Common myeloid progenitor, CD34-positive (primary cell): ENCODE measurements at regions not wholly inside any gene's neighbourhood (a gene's known extent, or its start where the extent isn't known, plus 50 kb on each side); places are given as distances from the start of the nearest gene placed in this dataset.

ENCODE experiments used
- CTCF ChIA-PET: fragments of 350-600 bp; sonication (Branson Sonifier 250); formaldehyde crosslinking; loops from one replicate; lab custom pipeline; 2021; ENCODE audit warnings: antibody characterized with exemption; lab: Charles Lee
- POLR2A ChIA-PET: fragments of 350-600 bp; sonication (Branson Sonifier 250); formaldehyde crosslinking; loops from one replicate; lab custom pipeline; 2021; ENCODE audit warnings: antibody characterized with exemption; lab: Charles Lee
- DNase-seq, 3 donors: peaks; one replicate each; pipeline versions ENCODE4 v3.0.0 to v3.0.0-alpha.2; 2013
- H3K27ac ChIP-seq, 2 experiments: 1 replicate in 1 of 2; 2 replicates in 1 of 2; pipeline ENCODE4 v1.7.0; 2013; ENCODE audit warnings: inconsistent platforms in 2 of 2, low read length in 2 of 2, mild to moderate bottlenecking in 2 of 2, low read depth in 1 of 2, moderate library complexity in 1 of 2; ENCODE audit not compliant: severe bottlenecking in 2 of 2, insufficient read depth in 1 of 2, poor library complexity in 1 of 2
- H3K27me3 ChIP-seq, 5 experiments: replicated peaks in 2 of 5; 1 replicate in 3 of 5; 2 replicates in 2 of 5; pipeline versions ENCODE4 v1.6.1 to v1.7.0; 2013; ENCODE audit warnings: low read length in 4 of 5, mild to moderate bottlenecking in 2 of 5, moderate library complexity in 2 of 5, inconsistent platforms in 1 of 5; ENCODE audit not compliant: insufficient read depth in 5 of 5, control insufficient read depth in 4 of 5
- H3K36me3 ChIP-seq, 4 experiments: 1 replicate in 2 of 4; 2 replicates in 2 of 4; pipeline versions ENCODE4 v1.6.1 to v1.7.0; 2013; ENCODE audit warnings: low read length in 3 of 4, control low read depth in 1 of 4, mild to moderate bottlenecking in 1 of 4; ENCODE audit not compliant: control insufficient read depth in 4 of 4, insufficient read depth in 4 of 4
- H3K4me1 ChIP-seq, 4 experiments: 1 replicate in 3 of 4; 2 replicates in 1 of 4; pipeline versions ENCODE4 v1.6.1 to v1.7.1; 2013; ENCODE audit warnings: low read length in 3 of 4, mild to moderate bottlenecking in 3 of 4, control low read depth in 1 of 4, inconsistent platforms in 1 of 4, moderate library complexity in 1 of 4; ENCODE audit not compliant: control insufficient read depth in 4 of 4, insufficient read depth in 4 of 4; ENCODE audit errors: control extremely low read depth in 1 of 4
- H3K4me3 ChIP-seq, 7 experiments: 1 replicate in 4 of 7; 2 replicates in 3 of 7; pipeline versions ENCODE4 v1.5.1 to v1.7.0; 2013; ENCODE audit warnings: mild to moderate bottlenecking in 7 of 7, low read length in 6 of 7, moderate library complexity in 6 of 7, inconsistent platforms in 2 of 7, low read depth in 2 of 7, control low read depth in 1 of 7; ENCODE audit not compliant: insufficient read depth in 4 of 7, control insufficient read depth in 1 of 7; ENCODE audit errors: extremely low read depth in 1 of 7
- H3K9me3 ChIP-seq, 5 experiments: 1 replicate in 4 of 5; 2 replicates in 1 of 5; pipeline versions ENCODE4 v1.6.1 to v1.7.1; 2013; ENCODE audit warnings: low read length in 4 of 5, mild to moderate bottlenecking in 2 of 5, inconsistent platforms in 1 of 5, low read depth in 1 of 5, moderate library complexity in 1 of 5; ENCODE audit not compliant: control insufficient read depth in 4 of 5, insufficient read depth in 2 of 5; ENCODE audit errors: control extremely low read depth in 1 of 5
- WGBS: methylation state at CpG from one replicate; pipeline ENCODE4 v1.1.5; 2013; ENCODE audit not compliant: insufficient coverage; 5-methylcytosine and 5-hydroxymethylcytosine counted together

GRCh38 chr10:1972406-1972805, 235.1 kb upstream of the ADARB2 start:
- DNase-seq = no peak
- no CpG with 5 or more reads among the region's 3 CpGs for WGBS
- Histone ChIP-seq H3K27ac (no peak overlapping the region), H3K4me3 (no peak overlapping the region), H3K36me3 (no peaks in the 10 kb centered on the region), H3K9me3 (peaks cover 0 to 11% (median 4%) of the 10 kb centered on the region in 5 experiments), H3K4me1 (peaks cover 0 to 3% (median 0%) of the 10 kb centered on the region in 4 experiments), H3K27me3 (no peaks in the 10 kb centered on the region)
- ChIA-PET CTCF (no interaction called here), POLR2A (no interaction called here)

GRCh38 chr10:1968257-1969033, 231.1 kb upstream of the ADARB2 start:
- peak in 2 of 3 donors; percentile 4 to 10 for DNase-seq
- WGBS = 88% methylated on average over 12 of the region's 14 CpGs
- H3K27me3 ChIP-seq = no peaks in the 10 kb centered on the region
- no peaks in the 10 kb centered on the region for H3K4me1 ChIP-seq
- CTCF ChIA-PET = no interaction called here
- H3K27ac ChIP-seq = no peak overlapping the region
- POLR2A ChIA-PET = no interaction called here
- peaks cover 0 to 11% (median 4%) of the 10 kb centered on the region in 5 experiments for H3K9me3 ChIP-seq
- H3K4me3 ChIP-seq = no peak overlapping the region
- no peaks in the 10 kb centered on the region for H3K36me3 ChIP-seq

- no peak for DNase-seq
- H3K36me3 ChIP-seq = no peaks in the 10 kb centered on the region
- no peak overlapping the region for H3K27ac ChIP-seq
- H3K4me1 ChIP-seq = no peaks in the 10 kb centered on the region
- WGBS = 94% methylated on average over 7 of the region's 14 CpGs
- peaks cover 0 to 2% (median 0%) of the 10 kb centered on the region in 5 experiments for H3K9me3 ChIP-seq
- H3K27me3 ChIP-seq = no peaks in the 10 kb centered on the region
- CTCF ChIA-PET = no interaction called here
- POLR2A ChIA-PET = interaction anchor here (0.6 kb wide), 1 partner anchor 362 kb away, joined by 3 read pairs; no protein-coding TSS in a partner anchor
- no peak overlapping the region for H3K4me3 ChIP-seq
Measured at GRCh38 chr10:1966712-1967376, 229.5 kb upstream of the ADARB2 start.

- H3K36me3 ChIP-seq = no peaks in the 10 kb centered on the region
- H3K4me1 ChIP-seq = no peaks in the 10 kb centered on the region
- WGBS = 95% methylated on average over 24 of the region's 24 CpGs
- no peak overlapping the region for H3K4me3 ChIP-seq
- POLR2A ChIA-PET = no interaction called here
- H3K27me3 ChIP-seq = no peaks in the 10 kb centered on the region
- no peak overlapping the region for H3K27ac ChIP-seq
- CTCF ChIA-PET = no interaction called here
- no peak for DNase-seq
- peaks cover 0 to 5% (median 2%) of the 10 kb centered on the region in 5 experiments for H3K9me3 ChIP-seq
Measured at GRCh38 chr10:1964476-1964875, 227.2 kb upstream of the ADARB2 start.

DNA sequence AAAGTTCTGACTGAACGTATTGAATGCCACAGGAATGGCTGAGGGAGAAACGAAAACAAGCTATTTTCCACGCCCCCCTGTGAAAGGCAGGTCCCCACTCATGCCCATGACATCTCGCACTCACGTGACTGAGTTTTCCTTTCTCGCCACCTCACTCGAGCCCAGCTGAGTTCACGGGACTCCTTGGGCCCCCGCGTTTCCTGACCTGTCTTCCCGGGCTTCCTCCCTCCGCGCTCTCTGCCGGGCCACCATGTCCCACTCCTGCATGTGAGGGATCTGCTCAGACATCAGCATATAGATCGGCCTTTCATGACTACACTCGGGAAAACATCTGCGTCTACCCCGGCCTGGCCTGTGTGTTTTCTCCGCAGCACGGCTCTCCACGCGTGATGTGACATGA, 226.0 kb upstream of the ADARB2 start:
- ChIA-PET CTCF (interaction anchor here (0.8 kb wide), 1 partner anchor 78 kb away, joined by 3 read pairs; no protein-coding TSS in a partner anchor), POLR2A (no interaction called here)
- H3K4me1 ChIP-seq = peaks cover 0 to 6% (median 0%) of the 10 kb centered on the region in 4 experiments
- H3K27me3 ChIP-seq = no peaks in the 10 kb centered on the region
- no peak overlapping the region for H3K27ac ChIP-seq
- WGBS = 89% methylated on average over 21 of the region's 22 CpGs
- no peak for DNase-seq
- H3K36me3 ChIP-seq = no peaks in the 10 kb centered on the region
- H3K9me3 ChIP-seq = peaks cover 0 to 5% (median 2%) of the 10 kb centered on the region in 5 experiments
- no peak overlapping the region for H3K4me3 ChIP-seq

DNA sequence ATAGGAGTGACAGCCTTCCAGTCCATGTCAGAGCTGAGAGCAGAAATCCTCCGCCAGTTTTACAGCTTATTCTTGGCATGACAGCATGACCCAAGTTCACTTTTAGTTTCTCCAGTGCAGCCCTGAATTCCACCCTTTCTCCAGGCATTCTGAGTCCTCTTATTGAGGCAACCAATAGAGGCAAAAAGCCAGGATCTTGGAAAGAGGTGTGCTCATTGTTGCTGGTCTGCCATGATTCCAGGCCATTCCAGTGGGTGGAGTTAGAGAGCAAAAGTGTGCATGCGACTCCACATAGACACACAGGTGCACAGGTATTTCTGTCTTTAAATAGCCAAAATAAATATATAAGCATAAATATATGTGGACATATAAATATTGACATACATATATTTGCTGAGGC, 224.7 kb upstream of the ADARB2 start:
- POLR2A ChIA-PET = no interaction called here
- no peaks in the 10 kb centered on the region for H3K36me3 ChIP-seq
- no peak for DNase-seq
- peaks cover 0 to 5% (median 2%) of the 10 kb centered on the region in 5 experiments for H3K9me3 ChIP-seq
- H3K27ac ChIP-seq = no peak overlapping the region
- CTCF ChIA-PET = no interaction called here
- no peaks in the 10 kb centered on the region for H3K27me3 ChIP-seq
- H3K4me1 ChIP-seq = peaks cover 0 to 17% (median 7%) of the 10 kb centered on the region in 4 experiments
- 100% methylated on average over 1 of the region's 2 CpGs for WGBS
- no peak overlapping the region for H3K4me3 ChIP-seq

DNA sequence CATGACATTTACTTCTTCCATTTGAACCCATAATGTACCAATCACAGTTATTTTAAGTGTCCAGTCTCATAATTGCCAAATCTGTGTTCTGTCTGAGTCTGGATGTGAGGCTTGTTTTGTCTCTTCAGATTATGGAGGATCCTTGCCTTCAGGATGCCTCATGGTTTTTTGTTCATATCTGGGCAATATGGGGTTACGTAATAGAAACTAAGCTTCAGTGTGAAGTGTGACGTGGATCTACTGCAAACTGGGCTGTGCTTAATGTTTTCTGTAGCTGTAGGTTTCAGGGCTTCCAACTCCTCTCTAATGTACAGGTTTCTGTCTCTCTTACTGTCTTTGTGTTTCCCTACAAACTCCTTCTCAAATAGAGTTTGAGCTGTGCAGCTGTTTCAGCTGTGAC, 223.7 kb upstream of the ADARB2 start:
- Histone ChIP-seq H3K27ac (no peak overlapping the region), H3K27me3 (no peaks in the 10 kb centered on the region), H3K9me3 (peaks cover 0 to 5% (median 2%) of the 10 kb centered on the region in 5 experiments), H3K4me3 (no peak overlapping the region), H3K4me1 (peaks cover 0 to 26% (median 11%) of the 10 kb centered on the region in 4 experiments), H3K36me3 (no peaks in the 10 kb centered on the region)
- ChIA-PET POLR2A (no interaction called here), CTCF (interaction anchor here (1.1 kb wide), 1 partner anchor 42 kb away, joined by 4 read pairs; no protein-coding TSS in a partner anchor)
- DNase-seq = no peak
- WGBS = 96% methylated on average over 2 of the region's 2 CpGs
